Mucosa of descending colon (tissue), 3 donors: ENCODE measurements at regions not wholly inside any gene's neighbourhood (a gene's known extent, or its start where the extent isn't known, plus 50 kb on each side); places are given as distances from the start of the nearest gene placed in this dataset.

Source experiments
- ATAC-seq: fragments of 200-7000 bp; cut with Tn5 transposase; one replicate; pipeline ENCODE4 v1.9.1; 2020; ENCODE audit warnings: mild to moderate bottlenecking, moderate library complexity
- DNase-seq, 3 donors: peaks; one replicate each; pipeline ENCODE4 v3.0.0-alpha.2; 2020
- H3K36me3 ChIP-seq: fragments of 200-600 bp; one replicate; pipeline ENCODE4 v1.8.0; 2021; ENCODE audit warnings: low read depth, mild to moderate bottlenecking
- H3K4me1 ChIP-seq: fragments of 200-600 bp; one replicate; pipeline ENCODE4 v1.8.0; 2021; ENCODE audit warnings: low read depth, mild to moderate bottlenecking
- H3K4me3 ChIP-seq: fragments of 200-600 bp; one replicate; pipeline ENCODE4 v1.8.0; 2021; ENCODE audit warnings: mild to moderate bottlenecking
- H3K9me3 ChIP-seq: fragments of 200-600 bp; one replicate; pipeline ENCODE4 v1.8.0; 2021; ENCODE audit warnings: mild to moderate bottlenecking
- CTCF ChIP-seq: fragments of 200-600 bp; IDR thresholded peaks from one replicate; pipeline ENCODE4 v1.8.0; 2022; ENCODE audit warnings: antibody characterized with exemption, mild to moderate bottlenecking
- intact Hi-C, 2 donors: fragments of 100-400 bp; cut with DNase I in 1 of 2; cut with micrococcal nuclease in 1 of 2; formaldehyde crosslinking; loops; one replicate each; pipeline versions ENCODE4 v1.11.0 to v1.11.1; 2022; cut with DNase I, micrococcal nuclease
- donor health status: DM: no; HTN: no; CAD: no; lungs with moderate emphysema.
- donor health status: DM: no; HTN: no; CAD: no.
- donor health status: DM: no; HTN: yes; CAD: no.

DNA sequence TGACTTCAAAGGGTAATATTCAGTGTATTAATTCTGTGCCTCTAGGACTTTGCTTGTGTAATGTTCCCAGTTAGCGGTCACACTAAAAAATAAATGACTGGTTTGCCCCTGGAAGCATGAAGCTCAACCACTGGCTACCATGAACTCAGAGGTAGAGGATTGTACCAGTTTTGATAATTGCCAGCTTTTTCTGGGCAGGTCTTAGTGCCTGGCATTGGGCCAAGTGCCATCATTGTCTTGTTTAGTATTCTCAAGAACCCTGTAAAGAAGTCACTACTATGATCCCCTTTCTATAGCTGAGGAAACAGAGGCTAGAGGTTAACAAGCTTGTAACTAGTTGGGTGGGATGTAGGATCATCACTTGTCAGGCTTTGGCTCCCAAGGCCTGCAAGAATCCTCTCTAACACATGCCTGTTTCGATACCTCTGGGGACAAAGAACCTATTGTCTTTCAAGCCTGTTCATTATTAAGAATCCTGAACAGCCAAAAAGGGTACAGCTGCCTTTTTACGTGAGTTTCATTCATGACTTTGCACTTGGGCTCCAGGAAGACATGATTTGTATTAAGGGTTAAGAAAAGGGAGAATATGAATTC, 121.9 kb upstream of the JUN start:
- no peaks in the 10 kb centered on the region for H3K36me3 ChIP-seq
- DNase-seq: no peak
- no peak overlapping the region for H3K4me3 ChIP-seq
- no peaks in the 10 kb centered on the region for H3K9me3 ChIP-seq
- no peak for TF ChIP-seq CTCF
- ATAC-seq: no peak
- intact Hi-C loops: loop anchor here in 1 of 2 donors (10.0 kb wide), 1 partner anchor 121 kb away; the partner anchor contains the start of gene JUN
- H3K4me1 ChIP-seq: peaks cover 9% of the 10 kb centered on the region

GRCh38 chr1:58907398-58907797, 123.6 kb upstream of the JUN start:
- peaks cover 3% of the 10 kb centered on the region for H3K4me1 ChIP-seq
- H3K4me3 ChIP-seq: no peak overlapping the region
- no peak for TF ChIP-seq CTCF

DNA sequence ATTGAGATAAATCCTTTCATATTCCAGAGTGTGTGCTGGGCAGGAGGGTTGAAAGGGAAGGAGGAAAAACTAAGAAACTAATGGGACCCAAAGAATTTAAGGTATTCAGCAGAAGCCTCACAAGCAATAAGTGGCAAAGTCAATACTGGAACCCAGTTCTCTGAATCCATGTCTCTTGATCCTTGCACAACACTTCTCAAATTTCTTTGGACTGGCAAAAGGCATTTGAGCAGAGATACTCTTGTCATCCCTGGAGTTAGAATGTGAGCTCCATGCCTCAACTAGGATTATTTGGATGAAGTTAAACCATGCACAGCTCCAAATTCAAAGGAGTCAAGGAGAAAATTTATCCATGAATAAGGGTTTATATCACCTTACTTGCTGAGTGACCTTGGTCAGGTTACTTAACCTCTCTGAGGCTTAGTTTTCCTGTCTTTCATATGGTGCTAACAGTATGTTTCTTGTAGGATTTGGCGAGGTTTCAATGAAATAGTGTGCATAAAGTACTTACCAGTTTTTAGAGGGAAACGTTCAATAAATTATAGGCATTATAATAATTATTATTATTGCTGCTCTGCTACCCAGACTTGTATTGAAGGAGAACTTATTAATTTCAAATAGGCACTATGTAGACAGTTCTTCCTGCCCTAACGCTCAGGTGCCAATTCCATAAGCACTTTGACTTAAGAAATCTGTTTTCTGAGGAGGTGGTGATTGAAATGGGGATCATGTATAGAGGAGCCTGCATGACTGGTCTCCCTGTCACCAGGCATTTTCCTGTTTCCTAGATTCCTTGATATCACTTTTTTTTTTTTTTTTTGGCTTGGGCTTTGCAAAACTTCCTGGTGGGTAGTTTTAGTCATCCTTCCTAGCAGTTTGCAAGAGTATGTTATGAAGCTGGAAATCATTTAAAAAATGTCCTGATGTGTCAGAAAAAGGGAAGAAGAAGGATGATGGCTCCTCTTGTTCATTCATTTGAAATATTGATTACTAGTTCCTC, 125.0 kb upstream of the JUN start:
- ATAC-seq (no peak), DNase-seq (no peak)
- H3K4me1 ChIP-seq: no peaks in the 10 kb centered on the region
- no peaks in the 10 kb centered on the region for H3K9me3 ChIP-seq
- intact Hi-C loops: loop anchor here in 1 of 2 donors (10.0 kb wide), 1 partner anchor 124 kb away; the partner anchor contains the start of gene JUN
- no peak for TF ChIP-seq CTCF
- no peak overlapping the region for H3K4me3 ChIP-seq
- H3K36me3 ChIP-seq: no peaks in the 10 kb centered on the region

More at GRCh38 chr1:58907398-58907797, 123.6 kb upstream of the JUN start:
- Histone ChIP-seq H3K36me3 (no peaks in the 10 kb centered on the region), H3K9me3 (no peaks in the 10 kb centered on the region)
- no peak for DNase-seq
- no peak for ATAC-seq
- intact Hi-C loops: loop anchor here in 1 of 2 donors (10.0 kb wide), 1 partner anchor 123 kb away; the partner anchor contains the start of gene JUN

DNA sequence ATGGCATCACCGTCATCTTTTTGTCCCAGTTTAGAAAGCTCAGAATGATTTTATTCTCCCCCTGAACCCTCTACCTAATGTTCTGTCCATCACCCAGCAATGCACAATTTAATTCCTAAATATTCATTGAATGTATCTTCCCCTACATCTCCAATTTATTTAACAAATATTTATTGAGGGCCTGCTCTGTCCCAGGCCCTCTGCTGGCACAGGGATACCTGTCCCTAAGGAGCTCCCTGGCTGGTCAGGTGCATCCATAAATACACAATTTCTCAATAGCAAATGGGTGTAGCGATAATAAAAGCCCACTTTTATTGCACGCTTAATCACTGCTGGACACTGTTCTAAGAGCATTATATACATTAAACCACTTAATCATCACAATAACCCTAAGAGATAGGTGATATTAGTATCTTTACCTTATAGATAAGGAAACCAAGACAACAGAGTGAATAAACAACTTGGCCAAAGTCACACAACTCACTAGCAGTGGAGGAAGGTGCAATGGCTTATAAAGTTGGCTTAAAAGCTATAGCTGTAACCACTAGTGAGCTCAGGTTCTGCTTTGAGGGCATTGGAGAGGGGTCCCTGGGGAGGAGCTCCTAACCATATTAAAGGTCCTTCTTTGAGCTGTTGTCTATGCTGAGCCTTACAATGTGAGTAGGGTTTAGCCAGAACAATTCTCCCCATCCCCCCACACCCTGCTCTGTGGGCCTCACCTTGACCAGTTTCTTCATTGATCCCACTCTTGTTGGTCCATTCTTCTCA, 126.3 kb upstream of the JUN start:
- Histone ChIP-seq H3K36me3 (no peaks in the 10 kb centered on the region), H3K4me1 (no peaks in the 10 kb centered on the region), H3K4me3 (no peak overlapping the region), H3K9me3 (no peaks in the 10 kb centered on the region)
- TF ChIP-seq CTCF: no peak
- intact Hi-C loops: loop anchor here in 1 of 2 donors (10.0 kb wide), 1 partner anchor 125 kb away; the partner anchor contains the start of gene JUN
- peak; percentile 34 for ATAC-seq
- no peak for DNase-seq

- no peak for DNase-seq
- intact Hi-C loops: no loop called here
- H3K4me3 ChIP-seq: no peak overlapping the region
- no peaks in the 10 kb centered on the region for H3K9me3 ChIP-seq
- TF ChIP-seq CTCF: no peak
- H3K4me1 ChIP-seq: no peaks in the 10 kb centered on the region
- ATAC-seq: peak; percentile 83
- H3K36me3 ChIP-seq: no peaks in the 10 kb centered on the region
Measured at GRCh38 chr1:58911841-58912499, 128.1 kb upstream of the JUN start.
